ENCODE measurements at regions not wholly inside any gene's neighbourhood (a gene's known extent, or its start where the extent isn't known, plus 50 kb on each side); places are given as distances from the start of the nearest gene placed in this dataset.
"Not testable (repeated sequence)": the region's sequence is repeated elsewhere in the genome, so short reads cannot be mapped to it uniquely, and the experiment has no call there.

- Mint-ChIP-seq H3K9me3 (no peaks in the 10 kb centered on the region), H3K4me3 (no peak overlapping the region), H3K4me1 (no peaks in the 10 kb centered on the region), H3K27ac (no peak overlapping the region), H3K27me3 (no peaks in the 10 kb centered on the region)
- DNase-seq = no peak
- ATAC-seq = no peak
Observed at GRCh38 chr12:73057428-73057827, 785.3 kb downstream of the TRHDE start.

- no peak overlapping the region for H3K27ac Mint-ChIP-seq
- no peaks in the 10 kb centered on the region for H3K4me1 Mint-ChIP-seq
- peaks cover 0 to 6% of the 10 kb centered on the region in 2 donors for H3K9me3 Mint-ChIP-seq
- no peak for DNase-seq
- no peak overlapping the region for H3K4me3 Mint-ChIP-seq
- no peak for ATAC-seq
- H3K27me3 Mint-ChIP-seq = no peaks in the 10 kb centered on the region
Observed at GRCh38 chr12:73065913-73066312, 793.7 kb downstream of the TRHDE start.

GRCh38 chr12:73067616-73068015 lies 795.4 kb downstream of the TRHDE start:
- no peak overlapping the region for H3K4me3 Mint-ChIP-seq

GRCh38 chr12:73072214-73072613 lies 800.0 kb downstream of the TRHDE start:
- DNase-seq (no peak), ATAC-seq (no peak)
- Mint-ChIP-seq H3K27ac (no peak overlapping the region), H3K4me1 (no peaks in the 10 kb centered on the region), H3K4me3 (no peak overlapping the region), H3K9me3 (peaks cover 0 to 41% of the 10 kb centered on the region in 2 donors), H3K27me3 (no peaks in the 10 kb centered on the region)

More at GRCh38 chr12:73067616-73068015, 795.4 kb downstream of the TRHDE start:
- H3K27me3 Mint-ChIP-seq = no peaks in the 10 kb centered on the region
- no peak for DNase-seq
- no peak for ATAC-seq
- H3K4me1 Mint-ChIP-seq = no peaks in the 10 kb centered on the region
- H3K27ac Mint-ChIP-seq = no peak overlapping the region
- H3K9me3 Mint-ChIP-seq = peaks cover 0 to 20% of the 10 kb centered on the region in 2 donors

- H3K9me3 Mint-ChIP-seq = peaks cover 0 to 29% of the 10 kb centered on the region in 2 donors
- H3K27me3 Mint-ChIP-seq = no peaks in the 10 kb centered on the region
- ATAC-seq (no peak), DNase-seq (no peak)
- H3K27ac Mint-ChIP-seq = no peak overlapping the region
- no peaks in the 10 kb centered on the region for H3K4me1 Mint-ChIP-seq
- H3K4me3 Mint-ChIP-seq = no peak overlapping the region
Observed at GRCh38 chr12:73076760-73077159, 804.6 kb downstream of the TRHDE start.

- Mint-ChIP-seq H3K27me3 (no peaks in the 10 kb centered on the region), H3K9me3 (peaks cover 11 to 22% of the 10 kb centered on the region in 2 donors), H3K27ac (no peak overlapping the region), H3K4me3 (no peak overlapping the region), H3K4me1 (no peaks in the 10 kb centered on the region)
- DNase-seq (no peak), ATAC-seq (no peak)
Observed at GRCh38 chr12:73083736-73084135, 811.6 kb downstream of the TRHDE start.

- no peaks in the 10 kb centered on the region for H3K4me1 Mint-ChIP-seq
- H3K27ac Mint-ChIP-seq = peak overlapping the region in 1 of 2 donors; percentile 69
Observed at GRCh38 chr12:73106296-73106695, 834.1 kb downstream of the TRHDE start.

GRCh38 chr12:73106896-73107295 lies 834.7 kb downstream of the TRHDE start:
- ATAC-seq = no peak
- H3K4me3 Mint-ChIP-seq = no peak overlapping the region
- DNase-seq = no peak
- H3K9me3 Mint-ChIP-seq = peaks cover 7 to 23% of the 10 kb centered on the region in 2 donors
- H3K27ac Mint-ChIP-seq = no peak overlapping the region
- no peaks in the 10 kb centered on the region for H3K27me3 Mint-ChIP-seq
- H3K4me1 Mint-ChIP-seq = no peaks in the 10 kb centered on the region

More at GRCh38 chr12:73106296-73106695, 834.1 kb downstream of the TRHDE start:
- DNase-seq = no peak
- no peak for ATAC-seq
- no peak overlapping the region for H3K4me3 Mint-ChIP-seq
- H3K27me3 Mint-ChIP-seq = no peaks in the 10 kb centered on the region
- H3K9me3 Mint-ChIP-seq = peaks cover 7 to 26% of the 10 kb centered on the region in 2 donors

GRCh38 chr12:73110816-73111215 lies 838.6 kb downstream of the TRHDE start:
- Mint-ChIP-seq H3K27ac (no peak overlapping the region), H3K27me3 (no peaks in the 10 kb centered on the region), H3K9me3 (peaks cover 7% of the 10 kb centered on the region in 2 donors), H3K4me3 (no peak overlapping the region), H3K4me1 (no peaks in the 10 kb centered on the region)
- no peak for ATAC-seq
- no peak for DNase-seq

GRCh38 chr12:73112035-73112816 lies 840.1 kb downstream of the TRHDE start:
- DNase-seq (no peak), ATAC-seq (no peak)
- Mint-ChIP-seq H3K27ac (no peak overlapping the region), H3K4me3 (no peak overlapping the region), H3K4me1 (no peaks in the 10 kb centered on the region), H3K27me3 (no peaks in the 10 kb centered on the region), H3K9me3 (peaks cover 7% of the 10 kb centered on the region in 2 donors)

GRCh38 chr12:73124480-73124879 lies 852.3 kb downstream of the TRHDE start:
- H3K4me1 Mint-ChIP-seq = no peaks in the 10 kb centered on the region
- no peak for ATAC-seq
- H3K27me3 Mint-ChIP-seq = no peaks in the 10 kb centered on the region

GRCh38 chr12:73125148-73125547 lies 853.0 kb downstream of the TRHDE start:
- Mint-ChIP-seq H3K4me3 (no peak overlapping the region), H3K27me3 (no peaks in the 10 kb centered on the region), H3K4me1 (no peaks in the 10 kb centered on the region), H3K9me3 (peaks cover 0 to 4% of the 10 kb centered on the region in 2 donors), H3K27ac (no peak overlapping the region)
- ATAC-seq (no peak), DNase-seq (no peak)

More at GRCh38 chr12:73124480-73124879, 852.3 kb downstream of the TRHDE start:
- DNase-seq = no peak
- Mint-ChIP-seq H3K9me3 (peaks cover 0 to 7% of the 10 kb centered on the region in 2 donors), H3K27ac (no peak overlapping the region), H3K4me3 (no peak overlapping the region)

GRCh38 chr12:73136386-73136785 lies 864.2 kb downstream of the TRHDE start:
- Mint-ChIP-seq H3K27ac (no peak overlapping the region), H3K9me3 (no peaks in the 10 kb centered on the region), H3K4me3 (no peak overlapping the region), H3K4me1 (no peaks in the 10 kb centered on the region), H3K27me3 (no peaks in the 10 kb centered on the region)
- DNase-seq (no peak), ATAC-seq (no peak)

GRCh38 chr12:73139642-73140041 lies 867.5 kb downstream of the TRHDE start:
- H3K4me3 Mint-ChIP-seq, H3K27me3 Mint-ChIP-seq, DNase-seq, ATAC-seq, H3K27ac Mint-ChIP-seq, H3K4me1 Mint-ChIP-seq, H3K9me3 Mint-ChIP-seq: not testable (repeated sequence)

- Mint-ChIP-seq H3K4me1 (no peaks in the 10 kb centered on the region), H3K4me3 (no peak overlapping the region), H3K27me3 (no peaks in the 10 kb centered on the region), H3K9me3 (peaks cover 8 to 11% of the 10 kb centered on the region in 2 donors), H3K27ac (no peak overlapping the region)
- DNase-seq (no peak), ATAC-seq (no peak)
Observed at GRCh38 chr12:73158341-73158740, 886.2 kb downstream of the TRHDE start.

- ATAC-seq (no peak), DNase-seq (no peak)
- Mint-ChIP-seq H3K9me3 (peaks cover 8 to 11% of the 10 kb centered on the region in 2 donors), H3K4me1 (no peaks in the 10 kb centered on the region), H3K27me3 (no peaks in the 10 kb centered on the region), H3K4me3 (no peak overlapping the region), H3K27ac (no peak overlapping the region)
Observed at GRCh38 chr12:73159954-73160353, 887.8 kb downstream of the TRHDE start.

GRCh38 chr12:73161970-73162369 lies 889.8 kb downstream of the TRHDE start:
- Mint-ChIP-seq H3K4me3 (no peak overlapping the region), H3K4me1 (no peaks in the 10 kb centered on the region), H3K27me3 (no peaks in the 10 kb centered on the region), H3K9me3 (peaks cover 8 to 11% of the 10 kb centered on the region in 2 donors), H3K27ac (no peak overlapping the region)
- no peak for DNase-seq
- no peak for ATAC-seq

Measured in stimulated activated naive CD8-positive, alpha-beta T cell treated with anti-CD3 and anti-CD28 coated beads, Interleukin-15, amount 100 ng/mL, for 72 hours (primary cell).